Ascending aorta (tissue), 2 donors: ENCODE measurements at regions not wholly inside any gene's neighbourhood (a gene's known extent, or its start where the extent isn't known, plus 50 kb on each side); places are given as distances from the start of the nearest gene placed in this dataset.
"Not testable (repeated sequence)": the region's sequence is repeated elsewhere in the genome, so short reads cannot be mapped to it uniquely, and the experiment has no call there.

Experiments used
- DNase-seq, 2 donors: peaks; one replicate each; pipeline ENCODE4 v3.0.0-alpha.2; 2019; ENCODE audit warnings: low spot score in 2 of 2
- H3K27ac ChIP-seq, 2 donors: fragments of 200-600 bp; sonication (generic); one replicate each; pipeline ENCODE4 v1.5.1; 2016 to 2017; ENCODE audit warnings: mild to moderate bottlenecking in 1 of 2
- H3K27me3 ChIP-seq: fragments of 200-600 bp; sonication (generic); one replicate; pipeline ENCODE4 v1.5.1; 2017
- H3K36me3 ChIP-seq, 2 donors: fragments of 200-600 bp; sonication (generic); one replicate each; pipeline ENCODE4 v1.5.1; 2016
- H3K4me1 ChIP-seq, 2 donors: fragments of 200-600 bp; sonication (generic); one replicate each; pipeline ENCODE4 v1.5.1; 2016 to 2017; ENCODE audit warnings: mild to moderate bottlenecking in 1 of 2
- H3K4me3 ChIP-seq, 2 donors: fragments of 200-600 bp; sonication (generic); one replicate each; pipeline ENCODE4 v1.5.1; 2016 to 2017; ENCODE audit warnings: mild to moderate bottlenecking in 1 of 2
- H3K9me3 ChIP-seq, 2 donors: fragments of 200-600 bp; sonication (generic); one replicate each; pipeline ENCODE4 v1.5.1; 2016
- intact Hi-C: fragments of 100-400 bp; cut with DNase I; formaldehyde crosslinking; loops from one replicate; pipeline ENCODE4 v1.15.1; 2023
- TF ChIP-seq, protein P1 (sequence below), 3 experiments: fragments of 200-600 bp in 2 of 3; fragments of 450-650 bp in 1 of 3; sonication (generic) in 2 of 3; IDR thresholded peaks; one replicate each; pipeline ENCODE4 v1.5.1; 2016 to 2019; ENCODE audit warnings: antibody characterized with exemption in 3 of 3, mild to moderate bottlenecking in 1 of 3, moderate library complexity in 1 of 3

DNA sequence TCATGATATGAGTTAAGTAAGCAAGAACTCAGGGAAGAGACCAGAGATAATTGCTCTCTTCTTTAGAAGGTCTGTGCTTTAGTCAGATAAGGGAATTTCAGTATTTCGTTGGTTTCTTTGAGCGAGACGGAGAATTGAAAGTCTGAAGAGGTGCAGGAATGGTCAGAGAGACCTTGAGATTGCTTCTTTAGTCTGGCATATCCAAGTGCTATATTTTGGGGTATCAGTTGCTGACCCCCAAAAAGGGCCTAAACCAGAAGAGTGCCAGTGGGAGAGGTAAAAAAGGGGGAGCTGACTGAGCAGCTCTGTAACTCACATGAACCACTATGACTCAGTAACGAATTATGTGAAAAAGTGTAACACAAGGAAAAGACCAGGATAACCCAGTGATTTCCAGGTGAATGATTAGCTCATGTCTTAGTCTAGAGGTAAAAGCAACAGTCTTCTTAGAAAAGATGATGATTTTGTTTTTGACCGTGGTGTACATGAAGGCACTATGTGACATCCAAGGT, 932.9 kb downstream of the TDRD15 start:
- no peaks in the 10 kb centered on the region for H3K4me1 ChIP-seq
- no peak overlapping the region for H3K4me3 ChIP-seq
- no peak overlapping the region for H3K27ac ChIP-seq
- H3K36me3 ChIP-seq, result no peaks in the 10 kb centered on the region
- no peaks in the 10 kb centered on the region for H3K9me3 ChIP-seq
- TF ChIP-seq, protein P1, sequence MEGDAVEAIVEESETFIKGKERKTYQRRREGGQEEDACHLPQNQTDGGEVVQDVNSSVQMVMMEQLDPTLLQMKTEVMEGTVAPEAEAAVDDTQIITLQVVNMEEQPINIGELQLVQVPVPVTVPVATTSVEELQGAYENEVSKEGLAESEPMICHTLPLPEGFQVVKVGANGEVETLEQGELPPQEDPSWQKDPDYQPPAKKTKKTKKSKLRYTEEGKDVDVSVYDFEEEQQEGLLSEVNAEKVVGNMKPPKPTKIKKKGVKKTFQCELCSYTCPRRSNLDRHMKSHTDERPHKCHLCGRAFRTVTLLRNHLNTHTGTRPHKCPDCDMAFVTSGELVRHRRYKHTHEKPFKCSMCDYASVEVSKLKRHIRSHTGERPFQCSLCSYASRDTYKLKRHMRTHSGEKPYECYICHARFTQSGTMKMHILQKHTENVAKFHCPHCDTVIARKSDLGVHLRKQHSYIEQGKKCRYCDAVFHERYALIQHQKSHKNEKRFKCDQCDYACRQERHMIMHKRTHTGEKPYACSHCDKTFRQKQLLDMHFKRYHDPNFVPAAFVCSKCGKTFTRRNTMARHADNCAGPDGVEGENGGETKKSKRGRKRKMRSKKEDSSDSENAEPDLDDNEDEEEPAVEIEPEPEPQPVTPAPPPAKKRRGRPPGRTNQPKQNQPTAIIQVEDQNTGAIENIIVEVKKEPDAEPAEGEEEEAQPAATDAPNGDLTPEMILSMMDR (IDR thresholded peaks at IDR 0.05), result no peak
- intact Hi-C loops, result no loop called here
- no peaks in the 10 kb centered on the region for H3K27me3 ChIP-seq
- no peak for DNase-seq

- DNase-seq, result no peak
- TF ChIP-seq, protein P1 (IDR thresholded peaks at IDR 0.05), result no peak
- H3K9me3 ChIP-seq, result no peaks in the 10 kb centered on the region
- no peaks in the 10 kb centered on the region for H3K27me3 ChIP-seq
- intact Hi-C loops, result no loop called here
- no peak overlapping the region for H3K4me3 ChIP-seq
- no peak overlapping the region for H3K27ac ChIP-seq
- no peaks in the 10 kb centered on the region for H3K4me1 ChIP-seq
- no peaks in the 10 kb centered on the region for H3K36me3 ChIP-seq
Measured at GRCh38 chr2:22062679-22063078, 938.9 kb downstream of the TDRD15 start.

DNA sequence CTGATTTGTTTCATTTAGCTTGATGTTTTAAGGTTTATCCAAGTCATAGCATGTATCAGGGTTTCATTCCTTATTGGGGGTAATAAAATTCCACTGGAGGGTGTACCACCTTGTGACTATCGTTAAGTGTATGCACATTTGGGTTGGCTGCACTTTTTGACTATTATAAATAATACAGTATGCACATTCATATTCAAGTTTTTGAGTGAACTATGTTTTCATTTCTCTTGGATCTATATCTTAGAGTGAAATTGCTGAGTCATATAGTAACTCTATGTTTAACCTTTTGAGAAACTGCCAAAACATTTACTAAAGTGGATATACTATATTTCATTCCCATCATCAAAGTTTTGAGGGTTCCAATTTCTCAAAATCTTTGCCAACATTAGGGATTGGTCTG, 952.7 kb downstream of the TDRD15 start:
- H3K4me3 ChIP-seq, result no peak overlapping the region
- TF ChIP-seq, protein P1 (IDR thresholded peaks at IDR 0.05), result no peak
- H3K27ac ChIP-seq, result no peak overlapping the region
- H3K4me1 ChIP-seq, result peaks cover 0 to 2% of the 10 kb centered on the region in 2 donors
- no peaks in the 10 kb centered on the region for H3K36me3 ChIP-seq
- no peak for DNase-seq
- intact Hi-C loops, result no loop called here
- no peaks in the 10 kb centered on the region for H3K27me3 ChIP-seq
- peaks cover 0 to 9% of the 10 kb centered on the region in 2 donors for H3K9me3 ChIP-seq

DNA sequence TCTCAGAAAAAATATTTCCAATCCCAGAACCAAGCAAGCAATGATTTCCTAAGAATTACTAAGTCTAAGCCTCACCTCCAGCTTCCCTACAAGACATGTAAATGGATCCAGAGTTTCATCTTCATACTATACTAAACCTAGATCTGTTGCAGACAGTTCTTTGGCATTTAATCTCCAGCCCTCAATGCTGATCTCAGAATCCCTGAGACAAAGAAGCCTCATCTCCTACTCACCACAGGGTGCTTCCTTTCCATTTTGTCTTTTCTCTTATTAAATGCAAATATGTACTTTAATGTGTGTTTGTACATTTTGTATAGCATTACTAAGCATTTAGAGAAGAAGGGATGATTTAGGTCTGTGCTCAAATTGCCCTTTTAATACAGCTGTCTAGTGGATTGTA, 954.9 kb downstream of the TDRD15 start:
- TF ChIP-seq, protein P1 (IDR thresholded peaks at IDR 0.05), result no peak
- H3K27ac ChIP-seq, result peak overlapping the region; percentile 12 to 14
- no peaks in the 10 kb centered on the region for H3K27me3 ChIP-seq
- no peak overlapping the region for H3K4me3 ChIP-seq
- intact Hi-C loops, result no loop called here
- H3K9me3 ChIP-seq, result peaks cover 0 to 3% of the 10 kb centered on the region in 2 donors
- peaks cover 0 to 2% of the 10 kb centered on the region in 2 donors for H3K4me1 ChIP-seq
- H3K36me3 ChIP-seq, result no peaks in the 10 kb centered on the region
- no peak for DNase-seq

- intact Hi-C loops, result no loop called here
- H3K4me3 ChIP-seq, result no peak overlapping the region
- H3K36me3 ChIP-seq, result no peaks in the 10 kb centered on the region
- TF ChIP-seq, protein P1 (IDR thresholded peaks at IDR 0.05), result no peak
- peaks cover 0 to 2% of the 10 kb centered on the region in 2 donors for H3K4me1 ChIP-seq
- no peak for DNase-seq
- H3K9me3 ChIP-seq, result no peaks in the 10 kb centered on the region
- H3K27me3 ChIP-seq, result no peaks in the 10 kb centered on the region
- no peak overlapping the region for H3K27ac ChIP-seq
Measured at GRCh38 chr2:22079583-22079982, 955.8 kb downstream of the TDRD15 start.

GRCh38 chr2:22086726-22087125, 963.0 kb downstream of the TDRD15 start:
- Histone ChIP-seq H3K9me3 (no peaks in the 10 kb centered on the region), H3K36me3 (no peaks in the 10 kb centered on the region), H3K4me3 (peak overlapping the region in 1 of 2 donors; percentile 9), H3K27ac (peak overlapping the region; percentile 55 to 66), H3K4me1 (peaks cover 0 to 3% of the 10 kb centered on the region in 2 donors), H3K27me3 (no peaks in the 10 kb centered on the region)
- no peak for DNase-seq
- TF ChIP-seq, protein P1 (IDR thresholded peaks at IDR 0.05), result no peak
- intact Hi-C loops, result loop anchor here (10.0 kb wide), 1 partner anchor 418 kb away; no protein-coding TSS in a partner anchor

- H3K4me1 ChIP-seq, intact Hi-C loops, DNase-seq, H3K4me3 ChIP-seq, H3K36me3 ChIP-seq, H3K9me3 ChIP-seq, H3K27ac ChIP-seq, H3K27me3 ChIP-seq: not testable (repeated sequence)
Measured at GRCh38 chr2:22103617-22104016, 979.8 kb downstream of the TDRD15 start.
